ENCODE measurements at regions not wholly inside any gene's neighbourhood (a gene's known extent, or its start where the extent isn't known, plus 50 kb on each side); places are given as distances from the start of the nearest gene placed in this dataset.

DNA sequence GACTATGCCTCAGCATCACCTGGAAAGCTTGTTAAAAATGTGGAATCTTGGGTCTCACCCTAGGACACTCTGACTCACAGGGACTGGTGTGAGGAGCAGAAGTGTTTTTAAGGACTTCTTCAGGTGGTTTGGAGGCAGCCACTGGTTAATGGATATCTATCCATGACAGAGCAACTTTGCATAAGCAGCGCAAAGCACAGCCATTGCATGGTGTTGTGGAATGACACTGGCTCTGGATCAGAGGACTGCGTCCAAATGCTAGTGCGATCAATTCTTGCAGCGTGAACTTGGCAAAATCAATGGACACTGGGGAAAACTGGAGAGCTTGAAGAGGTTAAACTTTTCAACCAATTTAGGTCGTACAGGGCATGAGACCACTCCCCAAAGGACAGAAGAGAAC is 116.8 kb upstream of the FAM78B start:
- ChIA-PET POLR2A (no interaction called here), CTCF (no interaction called here)
- Histone ChIP-seq H3K9ac (replicated peaks; ENCODE audit: extremely low read depth, insufficient read depth, low read length) (no peak overlapping the region), H3K79me2 (ENCODE audit: control insufficient read depth, insufficient read depth, low read length) (no peaks in the 10 kb centered on the region), H4K20me1 (replicated peaks; ENCODE audit: control insufficient read depth, extremely low read depth, insufficient read depth, low read length) (no peaks in the 10 kb centered on the region), H3K9me1 (replicated peaks; ENCODE audit: control insufficient read depth, extremely low read depth, insufficient read depth, low read length) (no peaks in the 10 kb centered on the region), H3K27me3 (ENCODE audit: control insufficient read depth in 2 of 2, insufficient read depth in 2 of 2, low read length in 2 of 2) (no peaks in the 10 kb centered on the region), H3K4me2 (ENCODE audit: insufficient read depth, low read length) (no peak overlapping the region), H3K36me3 (ENCODE audit: control insufficient read depth in 2 of 2, extremely low read depth in 1 of 2, insufficient read depth in 2 of 2, low read length in 2 of 2) (no peaks in the 10 kb centered on the region), H3K4me1 (ENCODE audit: control insufficient read depth, extremely low read depth, insufficient read depth, low read length) (no peaks in the 10 kb centered on the region), H3K9me3 (replicated peaks; ENCODE audit: control insufficient read depth, insufficient read depth, low read length) (no peaks in the 10 kb centered on the region), H3K4me3 (replicated peaks in 1 of 3; ENCODE audit: insufficient read depth in 1 of 3, low read depth in 1 of 3, low read length in 3 of 3) (no peak overlapping the region), H2AFZ (ENCODE audit: low read depth, low read length) (no peak overlapping the region), H3K27ac (ENCODE audit: insufficient read depth, low read depth, low read length) (no peak overlapping the region)
- intact Hi-C loops (cut with micrococcal nuclease) (no loop called here), dilution Hi-C loops (cut with MboI; ENCODE audit: extremely low pct_ligation_motif_present, low sequenced_read_pairs) (no loop called here)
- BruUV-seq (replicated peaks) = no TSS peak
- FAIRE-seq = no peak
- TF ChIP-seq POLR2A (IDR thresholded peaks at IDR 0.05; ENCODE audit: low read depth, low read length) (no peak), GATA2 (IDR thresholded peaks at IDR 0.05; ENCODE audit: insufficient read depth, insufficient read length, low read depth, low read length) (no peak), POLR2AphosphoS5 (IDR thresholded peaks at IDR 0.05; ENCODE audit: insufficient read depth, low read depth, low read length) (no peak)
- TF ChIP-seq, protein P1, sequence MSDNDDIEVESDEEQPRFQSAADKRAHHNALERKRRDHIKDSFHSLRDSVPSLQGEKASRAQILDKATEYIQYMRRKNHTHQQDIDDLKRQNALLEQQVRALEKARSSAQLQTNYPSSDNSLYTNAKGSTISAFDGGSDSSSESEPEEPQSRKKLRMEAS (IDR thresholded peaks at IDR 0.05; ENCODE audit: insufficient read depth, insufficient read length) = no peak
- TF ChIP-seq, protein P2, sequence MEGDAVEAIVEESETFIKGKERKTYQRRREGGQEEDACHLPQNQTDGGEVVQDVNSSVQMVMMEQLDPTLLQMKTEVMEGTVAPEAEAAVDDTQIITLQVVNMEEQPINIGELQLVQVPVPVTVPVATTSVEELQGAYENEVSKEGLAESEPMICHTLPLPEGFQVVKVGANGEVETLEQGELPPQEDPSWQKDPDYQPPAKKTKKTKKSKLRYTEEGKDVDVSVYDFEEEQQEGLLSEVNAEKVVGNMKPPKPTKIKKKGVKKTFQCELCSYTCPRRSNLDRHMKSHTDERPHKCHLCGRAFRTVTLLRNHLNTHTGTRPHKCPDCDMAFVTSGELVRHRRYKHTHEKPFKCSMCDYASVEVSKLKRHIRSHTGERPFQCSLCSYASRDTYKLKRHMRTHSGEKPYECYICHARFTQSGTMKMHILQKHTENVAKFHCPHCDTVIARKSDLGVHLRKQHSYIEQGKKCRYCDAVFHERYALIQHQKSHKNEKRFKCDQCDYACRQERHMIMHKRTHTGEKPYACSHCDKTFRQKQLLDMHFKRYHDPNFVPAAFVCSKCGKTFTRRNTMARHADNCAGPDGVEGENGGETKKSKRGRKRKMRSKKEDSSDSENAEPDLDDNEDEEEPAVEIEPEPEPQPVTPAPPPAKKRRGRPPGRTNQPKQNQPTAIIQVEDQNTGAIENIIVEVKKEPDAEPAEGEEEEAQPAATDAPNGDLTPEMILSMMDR (IDR thresholded peaks at IDR 0.05; ENCODE audit: extremely low read depth in 1 of 2, insufficient read depth in 1 of 2, low read depth in 1 of 2, low read length in 2 of 2) = no peak
- DNase-seq (ENCODE audit: low read depth, low spot score) = no peak

DNA sequence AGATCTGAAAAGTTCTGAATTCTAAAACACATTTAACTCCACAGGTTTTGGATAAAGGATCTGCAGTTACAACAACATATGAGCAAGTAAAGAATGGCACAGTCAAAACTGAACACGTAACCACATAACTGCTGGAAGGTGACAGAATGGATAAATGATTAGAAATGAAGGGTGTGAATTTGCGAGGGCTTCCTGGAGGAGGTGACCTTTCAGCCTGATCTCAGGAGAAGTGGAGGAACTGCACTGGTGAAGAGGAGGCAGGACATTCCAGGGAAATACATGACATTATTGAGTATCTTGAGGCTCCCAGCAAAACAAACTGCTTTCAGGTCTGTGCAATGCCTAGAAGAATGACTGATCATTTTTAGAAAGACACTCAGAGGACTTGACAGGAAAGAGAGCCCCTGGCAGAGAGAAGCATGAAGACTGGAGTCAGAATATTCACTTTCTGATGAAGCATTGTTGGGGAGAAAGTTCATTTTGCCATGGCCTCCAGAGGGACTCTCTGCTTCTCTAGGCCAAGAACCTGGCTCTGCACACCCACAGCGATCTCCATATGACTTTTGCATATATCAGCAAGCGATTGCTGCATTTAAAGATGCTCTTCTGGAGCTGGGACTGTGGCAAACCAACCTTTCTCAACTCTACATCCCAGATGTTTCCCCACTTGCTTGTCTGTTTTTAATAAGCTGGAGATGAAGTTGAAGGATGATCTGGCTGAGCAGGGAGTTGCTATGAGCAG is 122.7 kb upstream of the FAM78B start:
- Histone ChIP-seq H3K27me3 (ENCODE audit: control insufficient read depth in 2 of 2, insufficient read depth in 2 of 2, low read length in 2 of 2) (no peaks in the 10 kb centered on the region), H3K4me3 (replicated peaks in 1 of 3; ENCODE audit: insufficient read depth in 1 of 3, low read depth in 1 of 3, low read length in 3 of 3) (no peak overlapping the region), H3K4me2 (ENCODE audit: insufficient read depth, low read length) (no peak overlapping the region), H4K20me1 (replicated peaks; ENCODE audit: control insufficient read depth, extremely low read depth, insufficient read depth, low read length) (no peaks in the 10 kb centered on the region), H3K9me1 (replicated peaks; ENCODE audit: control insufficient read depth, extremely low read depth, insufficient read depth, low read length) (no peaks in the 10 kb centered on the region), H3K9me3 (replicated peaks; ENCODE audit: control insufficient read depth, insufficient read depth, low read length) (peaks cover 2% of the 10 kb centered on the region), H3K4me1 (ENCODE audit: control insufficient read depth, extremely low read depth, insufficient read depth, low read length) (no peaks in the 10 kb centered on the region), H3K79me2 (ENCODE audit: control insufficient read depth, insufficient read depth, low read length) (no peaks in the 10 kb centered on the region), H3K36me3 (ENCODE audit: control insufficient read depth in 2 of 2, extremely low read depth in 1 of 2, insufficient read depth in 2 of 2, low read length in 2 of 2) (no peaks in the 10 kb centered on the region), H3K27ac (ENCODE audit: insufficient read depth, low read depth, low read length) (no peak overlapping the region), H3K9ac (replicated peaks; ENCODE audit: extremely low read depth, insufficient read depth, low read length) (no peak overlapping the region), H2AFZ (ENCODE audit: low read depth, low read length) (no peak overlapping the region)
- POLR2A ChIA-PET = no interaction called here
- CTCF ChIA-PET = no interaction called here
- intact Hi-C loops (cut with micrococcal nuclease) (no loop called here), dilution Hi-C loops (cut with MboI; ENCODE audit: extremely low pct_ligation_motif_present, low sequenced_read_pairs) (no loop called here)
- no peak for FAIRE-seq
- BruUV-seq (replicated peaks) = no TSS peak
- DNase-seq (ENCODE audit: low read depth, low spot score) = no peak
- TF ChIP-seq GATA2 (IDR thresholded peaks at IDR 0.05; ENCODE audit: insufficient read depth, insufficient read length, low read depth, low read length) = no peak
- no peak for TF ChIP-seq JUN (IDR thresholded peaks at IDR 0.05; ENCODE audit: borderline replicate concordance, insufficient read depth, insufficient read length, low read depth)
- no peak for TF ChIP-seq EZH2 (IDR thresholded peaks at IDR 0.05; ENCODE audit: borderline replicate concordance, low read depth, low read length, severe bottlenecking)
- TF ChIP-seq MYC (IDR thresholded peaks at IDR 0.05; ENCODE audit: low read depth, low read length) = no peak
- TF ChIP-seq, protein P2 (IDR thresholded peaks at IDR 0.05; ENCODE audit: extremely low read depth in 1 of 2, insufficient read depth in 1 of 2, low read depth in 1 of 2, low read length in 2 of 2) = no peak
- no peak for TF ChIP-seq FOS (IDR thresholded peaks at IDR 0.05; ENCODE audit: borderline replicate concordance, insufficient read depth, low read length)
- TF ChIP-seq POLR2AphosphoS5 (IDR thresholded peaks at IDR 0.05; ENCODE audit: insufficient read depth, low read depth, low read length) = no peak
- no peak for TF ChIP-seq POLR2A (IDR thresholded peaks at IDR 0.05; ENCODE audit: low read depth, low read length)
- TF ChIP-seq, protein P1 (IDR thresholded peaks at IDR 0.05; ENCODE audit: insufficient read depth, insufficient read length) = no peak

Data from endothelial cell of umbilical vein (primary cell).